GM18909 (cell line): ENCODE measurements at regions not wholly inside any gene's neighbourhood (a gene's known extent, or its start where the extent isn't known, plus 50 kb on each side); places are given as distances from the start of the nearest gene placed in this dataset.
"Not testable (repeated sequence)": the region's sequence is repeated elsewhere in the genome, so short reads cannot be mapped to it uniquely, and the experiment has no call there.

Source experiments
- ATAC-seq: cut with Tn5 transposase; IDR thresholded peaks from one replicate; pipeline ENCODE4 v1.9.1; 2021; ENCODE audit warnings: mild to moderate bottlenecking; ENCODE audit not compliant: unreplicated experiment, poor library complexity

GRCh38 chr11:29634244-29634643 is 382.6 kb downstream of the KCNA4 start:
- ATAC-seq, result no peak

GRCh38 chr11:29629286-29629685 is 387.5 kb downstream of the KCNA4 start:
- no peak for ATAC-seq

- no peak for ATAC-seq
Observed at GRCh38 chr11:29628609-29629008, 388.2 kb downstream of the KCNA4 start.

GRCh38 chr11:29627541-29627940 is 389.3 kb downstream of the KCNA4 start:
- no peak for ATAC-seq

GRCh38 chr11:29623144-29623722 is 393.6 kb downstream of the KCNA4 start:
- no peak for ATAC-seq

- no peak for ATAC-seq
Observed at GRCh38 chr11:29616611-29617010, 400.2 kb downstream of the KCNA4 start.

GRCh38 chr11:29612423-29612822 is 404.4 kb downstream of the KCNA4 start:
- ATAC-seq, result no peak

- no peak for ATAC-seq
Observed at GRCh38 chr11:29606330-29607031, 410.3 kb downstream of the KCNA4 start.

GRCh38 chr11:29600151-29600575 is 416.7 kb downstream of the KCNA4 start:
- not testable (repeated sequence) for ATAC-seq

- ATAC-seq, result no peak
Observed at GRCh38 chr11:29584342-29584741, 432.5 kb downstream of the KCNA4 start.

GRCh38 chr11:29578806-29579205 is 438.0 kb downstream of the KCNA4 start:
- ATAC-seq, result no peak

- ATAC-seq, result no peak
Observed at GRCh38 chr11:29564486-29564885, 452.3 kb downstream of the KCNA4 start.

GRCh38 chr11:29562183-29562582 is 454.6 kb downstream of the KCNA4 start:
- no peak for ATAC-seq

- no peak for ATAC-seq
Observed at GRCh38 chr11:29553990-29554389, 462.8 kb downstream of the KCNA4 start.

- ATAC-seq, result no peak
Observed at GRCh38 chr11:29538339-29539036, 478.3 kb downstream of the KCNA4 start.

GRCh38 chr11:29534836-29535235 is 482.0 kb downstream of the KCNA4 start:
- ATAC-seq, result no peak

- ATAC-seq, result no peak
Observed at GRCh38 chr11:29530961-29531360, 485.9 kb downstream of the KCNA4 start.

- ATAC-seq, result peak; percentile 64
Observed at GRCh38 chr11:29527391-29527936, 489.4 kb downstream of the KCNA4 start.

- ATAC-seq, result peak; percentile 59
Observed at GRCh38 chr11:29518389-29519174, 498.2 kb downstream of the KCNA4 start.

- no peak for ATAC-seq
Observed at GRCh38 chr11:29511394-29511793, 505.4 kb downstream of the KCNA4 start.
